HUES64 (cell line): ENCODE measurements at regions not wholly inside any gene's neighbourhood (a gene's known extent, or its start where the extent isn't known, plus 50 kb on each side); places are given as distances from the start of the nearest gene placed in this dataset.

Experiments used
- H3K27ac ChIP-seq: 2 replicates; pipeline ENCODE4 v1.7.0; 2013; ENCODE audit warnings: low read depth, low read length, inconsistent platforms
- H3K27me3 ChIP-seq: 2 replicates; pipeline ENCODE4 v1.6.1; 2013; ENCODE audit warnings: mild to moderate bottlenecking, low read length; ENCODE audit not compliant: insufficient read depth
- H3K36me3 ChIP-seq: 2 replicates; pipeline ENCODE4 v1.6.1; 2013; ENCODE audit warnings: mild to moderate bottlenecking, low read length; ENCODE audit not compliant: insufficient read depth
- H3K4me1 ChIP-seq: 2 replicates; pipeline ENCODE4 v1.6.1; 2013; ENCODE audit warnings: mild to moderate bottlenecking, low read length, moderate library complexity; ENCODE audit not compliant: insufficient read depth
- H3K4me3 ChIP-seq: 2 replicates; pipeline ENCODE4 v1.5.1; 2013; ENCODE audit warnings: mild to moderate bottlenecking, low read length, moderate library complexity
- H3K9ac ChIP-seq: 2 replicates; pipeline ENCODE4 v1.6.1; 2013; ENCODE audit warnings: mild to moderate bottlenecking, low read depth, low read length
- H3K9me3 ChIP-seq: 2 replicates; pipeline ENCODE4 v1.6.1; 2013; ENCODE audit warnings: low read depth, low read length; ENCODE audit not compliant: insufficient read depth
- WGBS: fragments of 150-250, 120-280 bp; methylation state at CpG from one replicate; pipeline ENCODE4 v1.1.7; 2013; ENCODE audit warnings: missing lambda C conversion rate; 5-methylcytosine and 5-hydroxymethylcytosine counted together

- H3K27ac ChIP-seq: no peak overlapping the region
- H3K4me1 ChIP-seq: peaks cover 22% of the 10 kb centered on the region
- no peak overlapping the region for H3K9ac ChIP-seq
- no peak overlapping the region for H3K4me3 ChIP-seq
- no peaks in the 10 kb centered on the region for H3K36me3 ChIP-seq
- WGBS: 93% methylated on average over 1 of the region's 1 CpG
- H3K9me3 ChIP-seq: no peaks in the 10 kb centered on the region
- no peaks in the 10 kb centered on the region for H3K27me3 ChIP-seq
Observed at GRCh38 chr1:94315552-94316116, 78.2 kb upstream of the ARHGAP29 start.

- Histone ChIP-seq H3K9me3 (no peaks in the 10 kb centered on the region), H3K4me3 (no peak overlapping the region), H3K4me1 (peaks cover 16% of the 10 kb centered on the region), H3K36me3 (no peaks in the 10 kb centered on the region), H3K9ac (no peak overlapping the region), H3K27me3 (no peaks in the 10 kb centered on the region), H3K27ac (no peak overlapping the region)
- 88% methylated on average over 2 of the region's 2 CpGs for WGBS
Observed at GRCh38 chr1:94314222-94314858, 77.0 kb upstream of the ARHGAP29 start.

- Histone ChIP-seq H3K36me3 (no peaks in the 10 kb centered on the region), H3K27ac (no peak overlapping the region), H3K27me3 (no peaks in the 10 kb centered on the region), H3K9ac (no peak overlapping the region), H3K4me1 (no peaks in the 10 kb centered on the region), H3K4me3 (no peak overlapping the region), H3K9me3 (no peaks in the 10 kb centered on the region)
- WGBS: 94% methylated on average over 3 of the region's 3 CpGs
Observed at GRCh38 chr1:94310570-94311270, 73.3 kb upstream of the ARHGAP29 start.

GRCh38 chr1:94309829-94310569 lies 72.6 kb upstream of the ARHGAP29 start:
- H3K4me3 ChIP-seq: no peak overlapping the region
- H3K4me1 ChIP-seq: no peaks in the 10 kb centered on the region
- H3K36me3 ChIP-seq: no peaks in the 10 kb centered on the region
- no peak overlapping the region for H3K9ac ChIP-seq
- no peaks in the 10 kb centered on the region for H3K9me3 ChIP-seq
- H3K27me3 ChIP-seq: no peaks in the 10 kb centered on the region
- 92% methylated on average over 9 of the region's 9 CpGs for whole genome bisulfite sequencing
- H3K27ac ChIP-seq: no peak overlapping the region

DNA sequence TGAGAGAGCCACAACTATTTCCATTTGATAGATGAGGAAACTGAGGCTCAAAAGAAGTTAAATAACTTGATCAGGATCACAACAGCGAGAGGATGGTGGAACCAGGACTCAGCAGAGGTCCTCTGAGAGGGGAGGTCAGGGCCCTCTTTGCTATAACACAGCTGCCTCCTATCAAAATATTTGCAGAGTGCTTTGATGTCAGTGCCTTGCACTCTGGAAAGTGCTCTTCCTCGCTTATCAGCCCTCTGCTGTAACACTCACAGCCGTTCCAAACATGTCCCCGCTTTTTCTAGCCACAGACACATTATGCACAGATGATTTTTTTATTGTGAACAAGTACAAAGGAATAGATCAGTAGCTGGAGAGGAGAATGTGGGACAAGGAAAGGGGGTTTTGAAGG lies 71.8 kb upstream of the ARHGAP29 start:
- Histone ChIP-seq H3K9ac (no peak overlapping the region), H3K4me1 (no peaks in the 10 kb centered on the region), H3K27ac (no peak overlapping the region)

GRCh38 chr1:94306521-94306920 lies 69.1 kb upstream of the ARHGAP29 start:
- no peak overlapping the region for H3K27ac ChIP-seq
- H3K9ac ChIP-seq: no peak overlapping the region
- H3K36me3 ChIP-seq: no peaks in the 10 kb centered on the region
- WGBS: 100% methylated on average over 1 of the region's 1 CpG
- no peaks in the 10 kb centered on the region for H3K9me3 ChIP-seq
- no peak overlapping the region for H3K4me3 ChIP-seq
- no peaks in the 10 kb centered on the region for H3K4me1 ChIP-seq
- H3K27me3 ChIP-seq: no peaks in the 10 kb centered on the region

More for the DNA sequence above, 71.8 kb upstream of the ARHGAP29 start:
- 94% methylated on average over 4 of the region's 4 CpGs for WGBS
- no peaks in the 10 kb centered on the region for H3K9me3 ChIP-seq
- H3K4me3 ChIP-seq: no peak overlapping the region
- no peaks in the 10 kb centered on the region for H3K36me3 ChIP-seq
- H3K27me3 ChIP-seq: no peaks in the 10 kb centered on the region

- 83% methylated on average over 1 of the region's 1 CpG for whole genome bisulfite sequencing
- Histone ChIP-seq H3K9me3 (no peaks in the 10 kb centered on the region), H3K36me3 (no peaks in the 10 kb centered on the region), H3K27me3 (no peaks in the 10 kb centered on the region), H3K9ac (no peak overlapping the region), H3K4me1 (peaks cover 7% of the 10 kb centered on the region; the same call in 1 of the 2 replicates), H3K27ac (no peak overlapping the region), H3K4me3 (no peak overlapping the region)
Observed at GRCh38 chr1:94305704-94306103, 68.3 kb upstream of the ARHGAP29 start.

DNA sequence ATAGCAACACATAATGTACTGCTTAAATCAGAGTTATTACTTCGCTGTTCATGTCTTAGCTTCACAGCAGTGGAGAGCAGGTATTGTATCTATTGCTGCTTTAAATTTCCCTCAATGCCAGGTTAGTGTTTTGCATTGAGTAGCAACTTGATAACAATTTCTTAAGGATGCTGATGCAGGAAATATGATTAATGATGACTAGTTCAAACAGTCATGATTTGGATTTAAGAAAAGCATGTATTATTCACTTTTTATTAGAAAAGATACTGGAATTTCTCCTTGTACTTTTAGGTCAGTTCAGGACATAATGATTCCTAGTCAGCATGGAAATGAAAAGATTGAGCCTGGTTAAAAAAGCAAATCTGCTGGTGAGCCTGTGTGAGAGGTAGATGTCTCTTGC lies 67.2 kb upstream of the ARHGAP29 start:
- no peaks in the 10 kb centered on the region for H3K36me3 ChIP-seq
- H3K27me3 ChIP-seq: no peaks in the 10 kb centered on the region
- no peak overlapping the region for H3K9ac ChIP-seq
- WGBS: 100% methylated on average over 1 of the region's 1 CpG
- no peaks in the 10 kb centered on the region for H3K9me3 ChIP-seq
- H3K27ac ChIP-seq: no peak overlapping the region
- no peak overlapping the region for H3K4me3 ChIP-seq
- peaks cover 18% of the 10 kb centered on the region for H3K4me1 ChIP-seq

DNA sequence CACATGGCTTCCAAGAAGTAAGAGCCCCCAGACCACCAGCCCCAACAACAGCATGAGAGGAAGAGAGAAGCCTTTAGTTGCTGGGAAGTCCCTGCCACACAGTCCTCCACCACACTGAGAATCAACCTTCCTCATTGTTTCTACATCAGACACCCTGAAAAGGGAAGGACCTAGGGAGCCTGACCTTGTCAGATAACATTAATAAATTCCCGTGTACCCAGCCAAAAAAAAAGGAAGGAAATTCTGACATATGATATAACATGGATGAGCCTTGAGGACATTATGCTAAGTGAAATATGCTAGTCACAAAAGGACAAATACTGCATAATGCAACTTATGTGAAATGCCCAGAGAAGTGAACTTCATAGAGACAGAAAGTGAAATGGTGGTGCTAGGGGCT lies 65.6 kb upstream of the ARHGAP29 start:
- no peaks in the 10 kb centered on the region for H3K9me3 ChIP-seq
- H3K27ac ChIP-seq: no peak overlapping the region
- WGBS: 100% methylated on average over 1 of the region's 1 CpG
- H3K36me3 ChIP-seq: no peaks in the 10 kb centered on the region
- no peak overlapping the region for H3K4me3 ChIP-seq
- peaks cover 22% of the 10 kb centered on the region for H3K4me1 ChIP-seq
- H3K27me3 ChIP-seq: no peaks in the 10 kb centered on the region
- H3K9ac ChIP-seq: no peak overlapping the region

DNA sequence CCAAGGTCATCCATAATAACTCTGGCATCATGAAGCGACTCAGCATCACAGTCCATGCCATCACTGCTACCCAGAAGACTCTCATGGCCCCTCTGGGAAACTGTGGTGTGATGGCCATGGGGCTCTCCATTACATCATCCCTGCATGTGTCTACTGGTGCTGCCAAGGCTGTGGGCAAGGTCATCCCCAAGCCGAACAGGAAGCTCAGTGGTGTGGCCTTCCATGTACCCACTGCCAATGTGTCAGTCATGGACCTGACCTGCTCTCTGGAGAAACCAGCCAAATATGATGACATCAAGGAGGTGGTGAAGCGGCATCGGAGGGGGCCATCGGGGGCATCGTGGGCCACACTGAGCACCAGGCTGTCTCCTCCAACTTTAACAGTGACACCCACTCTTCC lies 65.1 kb upstream of the ARHGAP29 start:
- no peaks in the 10 kb centered on the region for H3K9me3 ChIP-seq
- 95% methylated on average over 6 of the region's 6 CpGs for WGBS
- no peaks in the 10 kb centered on the region for H3K36me3 ChIP-seq
- no peak overlapping the region for H3K27ac ChIP-seq
- H3K27me3 ChIP-seq: no peaks in the 10 kb centered on the region
- H3K9ac ChIP-seq: no peak overlapping the region
- no peak overlapping the region for H3K4me3 ChIP-seq
- peaks cover 22% of the 10 kb centered on the region for H3K4me1 ChIP-seq

- no peak overlapping the region for H3K9ac ChIP-seq
- peaks cover 22% of the 10 kb centered on the region for H3K4me1 ChIP-seq
- 78% methylated on average over 5 of the region's 5 CpGs for WGBS
- H3K36me3 ChIP-seq: no peaks in the 10 kb centered on the region
- H3K27ac ChIP-seq: no peak overlapping the region
- no peaks in the 10 kb centered on the region for H3K27me3 ChIP-seq
- no peak overlapping the region for H3K4me3 ChIP-seq
- H3K9me3 ChIP-seq: no peaks in the 10 kb centered on the region
Observed at GRCh38 chr1:94301186-94301585, 63.8 kb upstream of the ARHGAP29 start.
